ENCODE measurements at regions not wholly inside any gene's neighbourhood (a gene's known extent, or its start where the extent isn't known, plus 50 kb on each side); places are given as distances from the start of the nearest gene placed in this dataset.

- TF ChIP-seq CTCF (IDR thresholded peaks at IDR 0.05; ENCODE audit: low read depth, low read length, missing control alignments) = no peak
- H3K4me3 ChIP-seq (ENCODE audit: low read depth, low read length) = no peak overlapping the region
- no peak for DNase-seq (ENCODE audit: low read depth)
These were observed 314.2 kb upstream of the GNAI1 start for GRCh38 chr7:79820387-79820786.

GRCh38 chr7:79810916-79811315 is 323.7 kb upstream of the GNAI1 start:
- DNase-seq (ENCODE audit: low read depth) = no peak
- no peak overlapping the region for H3K4me3 ChIP-seq (ENCODE audit: low read depth, low read length)
- no peak for TF ChIP-seq CTCF (IDR thresholded peaks at IDR 0.05; ENCODE audit: low read depth, low read length, missing control alignments)

GRCh38 chr7:79806161-79806734 is 328.4 kb upstream of the GNAI1 start:
- no peak overlapping the region for H3K4me3 ChIP-seq (ENCODE audit: low read depth, low read length)
- DNase-seq (ENCODE audit: low read depth) = no peak
- no peak for TF ChIP-seq CTCF (IDR thresholded peaks at IDR 0.05; ENCODE audit: low read depth, low read length, missing control alignments)

GRCh38 chr7:79790656-79791262 is 337.3 kb upstream of the MAGI2 start:
- TF ChIP-seq CTCF (IDR thresholded peaks at IDR 0.05; ENCODE audit: low read depth, low read length, missing control alignments) = no peak
- H3K4me3 ChIP-seq (ENCODE audit: low read depth, low read length) = no peak overlapping the region
- no peak for DNase-seq (ENCODE audit: low read depth)

GRCh38 chr7:79789584-79790345 is 336.3 kb upstream of the MAGI2 start:
- H3K4me3 ChIP-seq (ENCODE audit: low read depth, low read length) = no peak overlapping the region
- no peak for DNase-seq (ENCODE audit: low read depth)
- TF ChIP-seq CTCF (IDR thresholded peaks at IDR 0.05; ENCODE audit: low read depth, low read length, missing control alignments) = no peak

GRCh38 chr7:79787623-79788022 is 334.2 kb upstream of the MAGI2 start:
- no peak overlapping the region for H3K4me3 ChIP-seq (ENCODE audit: low read depth, low read length)
- no peak for TF ChIP-seq CTCF (IDR thresholded peaks at IDR 0.05; ENCODE audit: low read depth, low read length, missing control alignments)
- no peak for DNase-seq (ENCODE audit: low read depth)
